NCI-H2107 treated with DMSO at 0.1 percent for 48 hours (cell line): ENCODE measurements at regions not wholly inside any gene's neighbourhood (a gene's known extent, or its start where the extent isn't known, plus 50 kb on each side); places are given as distances from the start of the nearest gene placed in this dataset.
"Not testable (repeated sequence)": the region's sequence is repeated elsewhere in the genome, so short reads cannot be mapped to it uniquely, and the experiment has no call there.

Experiments used
- DNase-seq: peaks from one replicate; lab custom pipeline; 2025; ENCODE audit not compliant: unreplicated experiment; lab: John Stamatoyannopoulos, UW

DNA sequence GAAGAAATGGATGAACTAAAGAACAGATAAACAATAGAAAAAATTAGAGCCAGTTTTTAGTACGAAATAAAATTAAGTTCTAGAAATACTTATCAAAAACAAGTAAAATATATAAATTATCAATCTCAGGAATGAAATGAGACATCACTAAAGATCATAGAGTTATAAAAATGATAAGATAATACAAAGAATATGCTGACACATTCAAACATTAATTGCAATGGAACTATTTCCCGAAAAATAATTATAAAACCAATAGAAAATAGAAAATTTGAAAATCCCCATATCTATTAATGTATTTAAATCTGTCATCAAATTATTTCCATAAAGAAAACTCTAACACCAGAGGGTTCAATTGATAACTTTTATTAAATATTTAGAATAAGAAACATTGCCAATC lies 458.1 kb upstream of the MBL2 start:
- no peak for DNase-seq

DNA sequence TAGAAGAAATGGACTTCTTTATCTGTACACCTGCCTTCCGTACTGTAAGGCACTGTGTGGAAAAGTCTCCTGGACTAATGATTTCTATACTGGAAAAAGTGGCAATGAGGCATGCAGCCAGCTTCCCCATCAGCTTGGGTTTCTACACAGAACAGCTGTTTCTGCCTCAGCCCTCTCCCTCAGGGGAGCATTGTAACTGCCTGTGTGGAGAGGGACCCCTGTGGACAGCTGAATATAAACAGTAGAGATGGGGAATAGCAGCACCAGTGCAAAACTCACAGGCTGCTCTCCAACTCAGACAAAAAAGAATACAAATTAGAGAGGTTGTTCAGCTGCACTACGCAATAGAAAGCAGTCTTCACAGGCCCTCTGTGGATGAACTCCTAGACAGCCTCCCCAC lies 451.3 kb upstream of the MBL2 start:
- no peak for DNase-seq

DNA sequence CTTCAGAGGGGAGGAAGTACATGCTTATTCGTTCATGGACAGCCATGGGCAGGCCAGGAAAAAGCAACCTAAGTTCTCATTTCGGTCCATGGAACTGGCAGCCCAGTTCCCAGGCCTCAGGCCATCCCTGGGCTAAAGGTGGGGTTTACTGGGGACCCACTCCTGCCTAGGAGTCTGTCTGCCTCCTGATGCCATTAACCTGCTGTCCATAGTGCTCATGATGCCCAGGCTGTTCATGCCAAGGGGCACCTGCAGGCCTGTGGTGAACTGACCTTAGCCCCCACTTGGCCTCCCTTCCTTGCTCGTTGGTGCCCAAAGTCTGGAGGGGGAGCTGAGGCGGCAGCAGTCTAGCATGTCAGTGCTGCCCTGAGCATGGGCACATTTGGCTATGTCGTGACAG lies 450.2 kb upstream of the MBL2 start:
- DNase-seq = no peak

DNA sequence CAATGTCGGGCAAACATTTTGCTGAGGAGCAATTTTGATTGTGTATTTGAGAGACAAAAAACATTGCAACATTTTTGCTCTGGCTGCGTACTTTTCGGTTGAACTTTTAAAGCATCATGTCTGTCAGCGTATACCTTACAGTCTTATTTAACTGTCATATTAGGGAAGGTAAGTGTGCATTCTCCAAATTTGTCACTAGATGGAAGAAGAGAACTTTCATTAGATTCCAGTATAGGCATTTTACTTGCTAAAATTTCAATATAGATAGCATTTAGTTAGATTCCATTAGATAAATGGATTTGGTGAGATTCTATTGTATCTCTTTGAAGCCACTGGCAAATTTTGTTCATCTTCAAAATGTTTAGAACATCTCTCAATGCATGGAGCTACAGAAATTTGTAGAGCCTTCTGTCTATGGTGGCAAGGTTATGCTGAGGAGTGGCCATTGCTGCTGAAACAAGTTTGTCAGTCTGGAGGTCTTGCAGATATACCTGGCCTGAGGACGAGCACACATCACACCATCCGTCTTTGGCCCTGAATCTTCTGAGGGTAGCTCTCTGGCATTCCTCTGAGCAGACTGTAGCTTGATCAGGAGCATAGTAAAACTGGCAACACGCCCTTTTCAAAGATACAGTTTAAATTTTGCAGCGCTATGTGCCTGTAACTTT lies 437.5 kb upstream of the MBL2 start:
- no peak for DNase-seq

DNA sequence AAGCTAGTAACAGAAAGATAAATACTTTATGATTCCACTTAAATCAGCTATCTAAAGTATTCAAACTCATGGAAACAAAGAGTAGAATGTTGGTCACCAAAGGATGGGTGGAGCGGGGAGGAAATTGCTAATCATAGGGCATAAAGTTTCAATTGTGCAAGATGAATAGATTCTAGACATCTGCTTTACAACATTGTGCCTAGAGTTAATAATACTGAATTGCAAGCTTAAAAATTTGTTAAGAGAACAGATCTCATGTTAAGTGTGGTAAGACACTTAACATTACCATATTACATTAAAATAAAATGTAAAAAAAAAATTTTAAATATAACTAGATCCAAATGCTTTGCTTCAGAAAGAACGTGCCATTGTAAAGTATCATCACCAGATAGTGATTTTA lies 411.1 kb upstream of the MBL2 start:
- DNase-seq = no peak

DNA sequence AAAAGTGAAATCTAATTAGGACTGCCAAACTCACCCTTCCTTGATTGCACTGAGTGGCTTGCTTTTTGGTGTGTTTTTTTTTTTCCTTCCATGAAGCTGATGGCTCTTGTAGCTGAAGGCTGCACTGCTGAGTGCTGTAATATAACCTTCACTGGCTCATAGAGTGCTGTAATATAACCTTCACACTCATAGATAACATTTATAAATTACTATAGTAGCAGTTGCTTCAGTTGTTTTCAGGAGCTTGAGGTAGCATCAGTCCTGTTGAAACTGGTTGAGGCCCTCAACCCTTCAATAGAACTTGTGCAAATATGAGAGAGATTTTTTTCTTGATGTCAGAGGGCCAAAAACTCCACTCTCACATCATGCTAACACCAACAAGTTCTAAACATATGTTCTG lies 404.9 kb upstream of the MBL2 start:
- no peak for DNase-seq

DNA sequence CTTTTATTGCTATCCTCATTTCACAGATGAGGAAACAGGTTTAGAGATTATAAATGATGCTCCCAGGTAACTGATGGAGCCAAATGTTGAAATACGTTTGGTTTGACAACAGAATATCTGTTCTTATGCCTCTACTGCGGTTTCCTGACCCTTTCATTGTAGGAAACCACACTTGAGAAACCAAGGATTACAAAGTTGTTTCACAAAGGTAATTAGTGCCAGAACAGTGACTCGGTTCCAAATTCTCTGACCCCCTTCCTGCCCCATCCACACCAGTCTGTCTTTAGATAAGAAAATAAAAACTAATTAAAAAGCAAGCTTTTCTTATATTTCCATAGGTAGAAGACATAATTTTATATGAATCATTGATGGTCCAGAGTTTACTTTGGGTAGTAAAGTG lies 393.7 kb upstream of the MBL2 start:
- no peak for DNase-seq

DNA sequence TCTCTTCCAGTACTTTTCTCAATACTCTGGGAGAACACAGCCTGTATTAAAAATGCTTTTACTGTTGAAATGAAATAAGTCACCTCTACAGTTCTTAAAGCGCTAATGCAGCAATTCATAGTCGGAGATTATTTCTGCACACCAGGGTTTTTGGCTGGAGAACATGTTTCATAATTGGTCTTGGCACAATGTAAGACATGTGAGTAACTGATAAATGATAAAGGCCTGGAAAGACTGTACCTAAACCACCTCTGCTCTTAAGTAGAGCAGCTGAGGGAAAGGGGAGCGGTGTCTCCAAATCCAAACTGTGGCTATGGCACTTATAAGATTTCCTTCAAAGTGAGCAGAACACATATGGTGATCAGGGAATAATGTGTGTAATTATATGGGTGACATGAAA lies 390.3 kb upstream of the MBL2 start:
- no peak for DNase-seq

DNA sequence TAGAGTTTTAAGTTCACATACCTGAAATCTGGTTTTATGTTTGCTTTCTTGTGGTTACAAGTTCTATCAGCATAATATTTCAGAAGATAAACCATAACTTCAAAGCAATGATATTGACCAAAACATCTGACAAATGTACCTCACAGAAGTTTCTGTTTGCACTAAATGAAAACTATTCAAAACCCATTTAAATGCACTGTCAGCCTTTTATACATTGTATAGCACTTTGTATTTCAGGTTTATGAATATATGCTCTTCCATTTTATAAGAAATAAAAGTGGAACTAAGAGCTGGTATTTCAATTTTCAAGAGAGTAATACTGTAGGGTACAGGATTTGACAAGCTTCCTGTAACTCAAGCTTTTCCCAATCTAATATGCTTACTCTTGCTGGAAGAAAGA lies 388.6 kb upstream of the MBL2 start:
- no peak for DNase-seq

DNA sequence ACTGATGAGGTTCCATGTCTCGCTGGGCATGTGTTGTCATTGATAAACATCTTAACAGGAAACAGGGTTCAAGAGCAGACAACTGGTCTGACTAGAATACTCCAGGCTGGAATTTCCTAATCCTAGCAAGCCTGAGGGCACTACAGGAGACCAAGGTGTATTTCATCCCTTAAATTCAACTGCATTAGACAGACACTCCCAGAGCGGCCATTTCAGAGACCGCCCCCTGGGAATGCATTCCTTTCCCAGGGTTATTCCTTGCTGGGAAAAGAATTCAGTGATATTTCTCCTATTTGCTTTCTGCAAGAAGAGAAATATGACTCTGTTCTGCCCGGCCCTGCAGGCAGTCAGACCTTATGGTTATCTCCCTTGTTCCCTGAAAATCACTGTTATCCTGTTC lies 383.1 kb upstream of the MBL2 start:
- not testable (repeated sequence) for DNase-seq

DNA sequence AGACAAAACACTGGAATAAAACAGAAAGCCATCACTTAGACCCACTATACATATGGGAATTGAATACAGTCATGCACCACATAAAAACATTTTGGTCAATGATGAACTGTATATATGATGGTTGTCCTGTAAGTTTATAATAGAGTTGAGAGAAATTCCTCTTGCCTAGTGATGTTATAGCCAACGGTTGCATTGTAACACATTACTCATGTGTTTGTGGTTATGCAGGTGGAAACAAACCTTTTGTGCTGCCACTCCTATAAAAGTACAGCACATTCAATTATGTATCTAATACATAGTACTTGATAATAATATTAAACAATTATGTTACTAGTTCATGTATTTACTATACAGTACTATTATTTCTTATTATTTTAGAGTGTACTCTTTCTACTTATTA lies 381.2 kb upstream of the MBL2 start:
- DNase-seq = no peak

DNA sequence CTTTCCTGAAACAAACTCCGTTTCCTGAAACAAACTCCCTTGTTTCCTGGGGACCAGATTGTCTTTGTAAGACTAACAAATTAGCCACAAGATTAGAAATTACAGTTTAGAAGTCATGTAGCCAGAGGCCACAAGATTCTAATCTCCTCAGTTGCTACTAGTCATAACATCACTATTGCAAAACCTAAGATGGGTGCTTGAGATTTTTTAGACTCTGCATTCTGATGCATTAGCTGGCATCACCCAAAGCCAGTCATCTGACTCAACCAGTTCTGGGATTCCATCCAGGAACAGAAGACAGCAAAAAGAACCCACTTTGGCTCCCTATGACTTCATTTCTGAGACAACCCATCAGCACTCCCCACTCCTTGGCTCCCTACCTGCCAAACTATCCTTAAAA lies 367.9 kb upstream of the MBL2 start:
- DNase-seq = no peak

DNA sequence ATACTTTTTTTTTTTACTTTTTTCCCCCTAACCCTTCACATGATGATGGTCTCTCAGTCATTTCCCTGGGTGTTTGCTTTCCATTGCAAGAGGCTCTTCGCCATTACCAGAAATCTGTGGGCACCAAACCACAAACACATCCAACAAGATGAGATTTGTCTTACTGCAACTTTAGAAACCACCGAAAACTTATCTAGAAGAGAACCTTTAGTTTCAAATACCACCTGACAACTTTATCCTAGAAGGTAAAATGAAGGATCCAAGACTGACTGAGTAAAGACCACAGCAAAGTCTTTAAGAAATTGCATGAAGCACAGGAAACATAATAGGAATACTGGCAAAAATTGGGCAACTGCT lies 363.3 kb upstream of the MBL2 start:
- no peak for DNase-seq

DNA sequence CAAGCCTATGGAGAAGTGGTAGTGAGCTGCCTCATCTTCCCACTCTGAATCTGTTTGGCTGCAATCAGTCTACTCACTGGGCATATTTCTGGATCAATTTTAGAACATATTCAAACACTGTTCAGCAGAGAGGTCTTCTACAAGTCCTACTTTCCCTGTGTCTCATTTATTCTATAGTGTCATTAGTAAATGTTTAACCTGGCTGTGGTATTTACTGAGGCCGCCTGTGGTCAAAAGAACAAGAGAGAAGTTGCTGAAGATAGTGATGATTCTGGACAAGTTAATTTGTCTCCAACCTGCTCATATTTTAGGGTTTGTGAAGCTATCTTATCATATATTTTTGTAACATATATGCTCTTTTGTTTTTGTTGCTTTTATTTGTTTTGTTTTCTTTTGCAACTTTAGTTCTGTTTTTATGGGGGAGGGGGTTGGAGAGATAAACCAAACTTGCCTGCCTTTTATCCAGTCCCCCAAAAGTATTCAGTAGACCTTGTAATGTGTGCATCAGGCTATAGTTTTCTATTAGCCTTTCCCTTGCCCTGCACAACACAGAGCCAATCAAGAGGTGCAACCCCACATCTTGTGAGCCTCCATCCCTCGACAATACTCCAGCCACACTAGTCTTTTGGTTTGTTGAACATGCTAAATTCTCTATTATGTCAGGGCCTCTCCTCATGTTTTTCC lies 362.8 kb upstream of the MBL2 start:
- DNase-seq = no peak

DNA sequence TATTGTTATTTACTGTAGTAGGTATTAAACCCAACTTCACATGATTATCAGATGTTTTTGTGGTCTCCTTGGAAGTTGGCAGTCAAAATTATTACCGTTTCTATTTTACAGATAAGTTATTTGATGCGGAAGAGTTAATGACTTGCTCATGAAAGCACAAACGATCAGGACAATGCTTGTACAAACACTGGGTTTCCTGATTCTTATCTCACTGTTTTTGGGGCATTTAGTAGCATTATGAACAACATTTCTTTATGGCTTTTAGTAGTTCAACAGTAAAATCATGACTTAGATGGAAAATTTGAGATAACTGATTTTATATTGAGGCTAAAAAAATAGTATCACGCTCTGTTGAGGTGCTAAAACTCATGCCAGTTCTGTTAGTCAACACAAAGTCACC lies 361.5 kb upstream of the MBL2 start:
- no peak for DNase-seq

DNA sequence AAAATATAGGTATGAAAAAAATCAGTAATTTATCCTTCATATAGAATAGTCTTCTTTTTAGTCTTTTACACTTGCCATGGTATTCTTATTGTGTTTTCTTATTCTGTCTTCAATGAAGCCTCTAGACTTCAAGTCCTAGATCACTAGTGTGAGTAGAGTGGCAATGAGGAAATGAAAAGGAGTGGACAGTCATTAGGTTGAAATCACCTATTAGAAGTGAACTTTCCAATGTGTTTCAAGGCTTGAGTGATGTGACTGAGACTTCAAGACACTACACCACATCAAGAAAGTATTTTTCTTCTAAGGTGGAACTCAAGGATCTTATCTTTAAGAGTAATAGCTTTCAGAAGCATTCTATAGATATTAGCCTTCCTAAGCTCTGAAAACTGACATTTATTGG lies 357.8 kb upstream of the MBL2 start:
- DNase-seq = no peak

DNA sequence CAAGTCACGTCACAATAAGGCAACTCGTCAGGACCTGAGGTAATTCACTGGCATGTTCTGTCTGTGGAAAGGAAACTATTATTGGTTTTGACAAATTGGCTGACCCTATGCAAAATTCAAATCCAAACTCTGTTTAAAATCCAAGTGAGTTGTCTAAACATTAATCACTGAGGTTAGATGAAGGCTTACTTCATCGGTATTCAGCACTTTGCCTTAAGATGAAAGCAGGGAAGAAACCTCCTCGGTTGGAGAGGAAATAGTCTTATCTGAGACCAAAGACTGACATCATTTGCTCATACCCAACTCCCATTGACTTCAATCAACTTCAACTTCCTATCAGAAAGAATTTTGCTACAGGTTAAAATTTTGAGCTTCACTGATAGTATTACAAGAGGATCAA lies 355.1 kb upstream of the MBL2 start:
- no peak for DNase-seq

DNA sequence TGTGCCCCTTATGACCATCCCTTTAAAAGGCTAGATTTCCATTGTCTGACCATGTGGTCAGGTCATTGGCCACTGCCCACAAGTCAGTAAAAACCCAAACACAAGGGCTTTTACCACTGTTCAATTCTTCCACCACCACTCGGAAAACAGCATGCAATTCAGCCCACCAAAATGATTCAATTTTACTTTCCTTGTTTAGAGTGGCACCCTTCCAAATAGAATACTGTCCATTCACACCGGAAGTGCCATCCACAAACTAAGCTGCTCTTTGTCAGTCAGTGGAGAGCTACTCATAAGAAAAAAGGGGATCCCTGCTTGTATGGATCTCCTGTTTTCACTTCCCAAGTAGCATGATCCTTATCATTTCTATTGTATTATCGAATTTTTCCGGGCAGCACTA lies 350.7 kb upstream of the MBL2 start:
- no peak for DNase-seq

DNA sequence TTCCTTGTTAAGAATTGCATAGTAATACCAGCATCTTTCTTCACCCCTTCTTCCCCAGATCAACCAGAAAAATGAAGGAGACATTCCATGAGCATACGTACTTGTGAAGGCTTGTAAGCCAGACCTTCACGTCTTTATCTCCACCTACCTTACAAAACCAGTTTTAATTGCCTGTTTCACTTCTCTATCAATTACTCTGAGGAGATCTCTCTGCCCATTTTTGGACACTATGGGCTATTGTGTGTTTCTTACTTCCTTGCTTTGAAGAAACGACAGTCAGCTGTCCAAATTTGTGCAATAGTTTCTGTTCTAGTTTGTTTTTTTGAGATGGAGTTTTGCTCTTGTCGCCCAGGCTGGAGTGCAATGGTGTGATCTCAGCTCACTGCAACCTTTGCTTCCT lies 349.7 kb upstream of the MBL2 start:
- DNase-seq = no peak

DNA sequence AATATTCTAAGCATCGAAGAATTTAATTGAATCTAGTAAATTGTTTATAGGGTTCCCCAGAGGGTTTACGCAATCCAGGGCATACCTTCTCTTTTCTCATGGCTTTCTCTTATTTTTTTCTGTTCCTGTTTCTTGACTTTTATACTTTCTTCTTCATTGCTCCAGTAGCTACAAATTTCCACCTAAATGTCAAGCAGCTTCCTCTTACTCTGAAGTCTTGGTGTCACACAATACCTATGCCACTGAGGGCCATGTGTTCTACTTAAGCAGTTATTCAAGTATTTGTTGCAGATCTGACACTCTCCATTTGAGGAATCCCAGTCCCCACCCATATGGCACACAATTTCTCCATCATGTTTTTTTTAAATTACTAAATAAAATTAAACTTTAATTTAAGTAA lies 343.1 kb upstream of the MBL2 start:
- no peak for DNase-seq

DNA sequence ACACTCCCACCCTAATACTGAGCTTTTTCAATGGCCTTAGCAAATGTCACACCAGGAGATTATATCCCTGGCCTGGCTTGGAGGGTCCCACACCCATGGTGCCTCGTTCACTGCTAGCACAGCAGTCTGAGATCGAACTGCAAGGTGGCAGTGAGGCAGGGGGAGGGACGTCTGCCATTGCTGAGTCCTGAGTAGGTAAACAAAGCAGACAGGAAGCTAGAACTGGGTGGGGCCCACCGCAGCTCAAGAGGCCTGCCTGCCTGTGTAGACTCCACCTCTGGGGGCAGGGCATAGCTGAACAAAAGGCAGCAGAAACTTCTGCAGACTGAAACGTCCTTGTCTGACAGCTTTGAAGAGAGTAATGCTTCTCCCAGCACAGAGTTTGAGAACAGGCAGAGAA lies 338.9 kb upstream of the MBL2 start:
- no peak for DNase-seq

DNA sequence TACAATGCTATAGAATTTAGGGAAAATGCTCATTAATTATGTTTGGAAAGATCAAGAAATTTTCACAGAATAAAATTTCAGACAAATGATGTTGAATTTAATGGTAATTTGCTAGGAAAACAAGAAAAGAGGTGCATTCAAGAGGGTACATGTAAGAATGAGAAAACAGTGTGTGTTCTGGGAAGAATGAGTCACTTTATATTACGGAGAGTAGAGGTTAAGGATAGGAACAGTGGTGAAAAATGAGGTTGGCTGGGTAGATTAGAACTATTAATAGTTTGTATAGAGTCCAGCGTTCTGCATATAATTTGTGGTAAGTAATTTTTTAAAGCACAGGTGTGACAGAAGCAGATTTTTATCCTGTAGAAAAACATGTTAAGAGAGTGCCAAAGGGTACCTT lies 336.7 kb upstream of the MBL2 start:
- no peak for DNase-seq

DNA sequence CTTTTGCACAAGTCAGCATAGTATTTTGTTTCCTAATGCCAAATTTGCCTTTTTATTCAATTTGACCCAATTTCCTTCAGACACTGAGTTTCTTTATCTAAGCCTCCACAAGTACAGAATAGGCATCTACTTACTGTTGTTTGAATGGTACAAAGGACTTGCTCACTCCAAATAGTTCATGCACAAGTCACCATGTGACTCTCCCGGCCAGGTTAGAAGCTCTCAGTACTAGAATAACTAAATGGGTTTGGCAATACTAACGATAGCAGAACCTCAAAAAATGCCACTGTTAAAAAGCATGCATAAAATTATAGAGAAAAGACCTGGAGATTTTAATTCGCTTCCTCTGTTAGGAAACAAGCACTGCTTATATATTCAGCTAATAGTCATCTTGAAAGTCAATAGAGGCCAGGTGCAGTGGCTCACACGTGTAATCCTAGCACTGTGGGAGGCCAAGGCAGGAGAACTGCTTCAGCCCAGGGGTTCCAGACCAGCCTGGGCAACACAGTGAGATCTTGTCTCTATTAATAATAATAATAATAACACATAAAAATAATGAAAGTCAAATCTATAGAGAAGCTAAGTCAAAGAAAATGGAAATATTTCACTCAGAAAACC lies 335.8 kb upstream of the MBL2 start:
- DNase-seq = no peak
